DND-41 (cell line): ENCODE measurements at regions not wholly inside any gene's neighbourhood (a gene's known extent, or its start where the extent isn't known, plus 50 kb on each side); places are given as distances from the start of the nearest gene placed in this dataset.

ENCODE experiments used
- ATAC-seq: fragments of 200-7000 bp; cut with Tn5 transposase; 3 replicates; pipeline ENCODE4 v1.9.1; 2021; ENCODE audit warnings: low read depth; ENCODE audit not compliant: insufficient read depth
- DNase-seq: peaks from one replicate; pipeline ENCODE4 v3.0.0-alpha.2; 2020
- H2AFZ ChIP-seq: 2 replicates; pipeline ENCODE4 v1.6.0; 2012; ENCODE audit warnings: low read depth, low read length
- H3K27ac ChIP-seq: 2 replicates; pipeline ENCODE4 v1.5.1; 2012; ENCODE audit warnings: low read length, inconsistent platforms
- H3K27me3 ChIP-seq: fragments of 200-600 bp; sonication (generic); 2 replicates; pipeline ENCODE4 v1.6.0; 2012; ENCODE audit warnings: low read length, mild to moderate bottlenecking, inconsistent platforms; ENCODE audit not compliant: insufficient read depth, poor library complexity
- H3K36me3 ChIP-seq: 2 replicates; pipeline ENCODE4 v1.5.1; 2012; ENCODE audit warnings: low read length, inconsistent platforms; ENCODE audit not compliant: insufficient read depth
- H3K4me1 ChIP-seq: 2 replicates; pipeline ENCODE4 v1.5.1; 2012; ENCODE audit warnings: mild to moderate bottlenecking, low read length; ENCODE audit not compliant: insufficient read depth
- H3K4me2 ChIP-seq: 2 replicates; pipeline ENCODE4 v1.6.0; 2012; ENCODE audit warnings: mild to moderate bottlenecking, moderate library complexity, low read length, inconsistent platforms; ENCODE audit not compliant: insufficient read depth
- H3K4me3 ChIP-seq, 2 experiments: fragments of 200-600 bp in 1 of 2; shearing (Covaris generic) in 1 of 2; 2 replicates each; pipeline ENCODE4 v1.5.1; 2012 to 2016; ENCODE audit warnings: inconsistent platforms in 2 of 2, low read length in 2 of 2, mild to moderate bottlenecking in 2 of 2, low read depth in 1 of 2, moderate library complexity in 1 of 2
- H3K79me2 ChIP-seq: 2 replicates; pipeline ENCODE4 v1.6.0; 2012; ENCODE audit warnings: low read length, inconsistent platforms; ENCODE audit not compliant: insufficient read depth
- H3K9ac ChIP-seq: 2 replicates; pipeline ENCODE4 v1.6.0; 2012; ENCODE audit warnings: low read depth, mild to moderate bottlenecking, inconsistent platforms, low read length, moderate library complexity
- H3K9me3 ChIP-seq: 2 replicates; pipeline ENCODE4 v1.5.1; 2012; ENCODE audit warnings: low read length, moderate library complexity, mild to moderate bottlenecking, inconsistent platforms; ENCODE audit not compliant: insufficient read depth, severe bottlenecking
- H4K20me1 ChIP-seq: 2 replicates; pipeline ENCODE4 v1.6.0; 2012; ENCODE audit warnings: low read length; ENCODE audit not compliant: insufficient read depth
- CTCF ChIP-seq: IDR thresholded peaks from 2 replicates; pipeline ENCODE4 v1.5.1; 2012; ENCODE audit warnings: borderline replicate concordance, low read length, moderate library complexity, mild to moderate bottlenecking; ENCODE audit not compliant: poor library complexity, severe bottlenecking; ENCODE audit errors: extremely low read depth
- EZH2 ChIP-seq: IDR thresholded peaks from 3 replicates; pipeline ENCODE4 v1.6.1; 2012; ENCODE audit warnings: borderline replicate concordance, low read depth, mild to moderate bottlenecking, moderate library complexity, low read length, inconsistent platforms; ENCODE audit not compliant: severe bottlenecking

GRCh38 chr20:22525069-22525820 is 59.1 kb downstream of the FOXA2 start:
- Histone ChIP-seq H3K4me2 (no peak overlapping the region), H3K4me3 (no peak overlapping the region), H3K36me3 (no peaks in the 10 kb centered on the region), H3K9me3 (no peaks in the 10 kb centered on the region), H4K20me1 (no peaks in the 10 kb centered on the region), H3K9ac (no peak overlapping the region), H3K4me1 (no peaks in the 10 kb centered on the region), H3K27ac (no peak overlapping the region), H3K27me3 (peaks cover 6% of the 10 kb centered on the region), H2AFZ (no peak overlapping the region), H3K79me2 (no peaks in the 10 kb centered on the region)
- ATAC-seq: no peak
- TF ChIP-seq CTCF (no peak), EZH2 (no peak)
- no peak for DNase-seq

GRCh38 chr20:22524393-22525015 is 59.9 kb downstream of the FOXA2 start:
- peaks cover 9% of the 10 kb centered on the region for H3K27me3 ChIP-seq
- TF ChIP-seq CTCF: no peak
- TF ChIP-seq EZH2: no peak
- no peaks in the 10 kb centered on the region for H3K36me3 ChIP-seq
- H3K9ac ChIP-seq: no peak overlapping the region
- no peaks in the 10 kb centered on the region for H3K4me1 ChIP-seq
- H3K9me3 ChIP-seq: no peaks in the 10 kb centered on the region
- H2AFZ ChIP-seq: no peak overlapping the region
- H3K79me2 ChIP-seq: no peaks in the 10 kb centered on the region
- H3K27ac ChIP-seq: no peak overlapping the region
- H3K4me2 ChIP-seq: no peak overlapping the region
- H4K20me1 ChIP-seq: no peaks in the 10 kb centered on the region
- ATAC-seq (no peak), DNase-seq (no peak)
- H3K4me3 ChIP-seq: no peak overlapping the region

- Histone ChIP-seq H3K27ac (no peak overlapping the region), H3K4me2 (no peak overlapping the region), H3K79me2 (no peaks in the 10 kb centered on the region), H3K27me3 (peaks cover 6% of the 10 kb centered on the region), H4K20me1 (no peaks in the 10 kb centered on the region), H2AFZ (no peak overlapping the region), H3K9me3 (no peaks in the 10 kb centered on the region), H3K9ac (no peak overlapping the region), H3K36me3 (no peaks in the 10 kb centered on the region), H3K4me1 (no peaks in the 10 kb centered on the region), H3K4me3 (no peak overlapping the region)
- TF ChIP-seq EZH2: no peak
- TF ChIP-seq CTCF: no peak
- DNase-seq (no peak), ATAC-seq (no peak)
These were observed 60.6 kb downstream of the FOXA2 start for GRCh38 chr20:22523499-22524392.
